Lower leg skin (tissue), 3 donors: ENCODE measurements at regions not wholly inside any gene's neighbourhood (a gene's known extent, or its start where the extent isn't known, plus 50 kb on each side); places are given as distances from the start of the nearest gene placed in this dataset.
"Not testable (repeated sequence)": the region's sequence is repeated elsewhere in the genome, so short reads cannot be mapped to it uniquely, and the experiment has no call there.

ENCODE experiments used
- POLR2A ChIP-seq, 2 donors: fragments of 450-650 bp; IDR thresholded peaks; one replicate each; pipeline ENCODE4 v1.6.1; 2016 to 2017; ENCODE audit warnings: antibody characterized with exemption in 2 of 2, mild to moderate bottlenecking in 1 of 2, moderate library complexity in 1 of 2
- TF ChIP-seq, protein P1 (sequence below), 3 donors: fragments of 450-650 bp; IDR thresholded peaks; one replicate each; pipeline ENCODE4 v1.5.1; 2016; ENCODE audit warnings: antibody characterized with exemption in 3 of 3, mild to moderate bottlenecking in 3 of 3, moderate library complexity in 2 of 3

DNA sequence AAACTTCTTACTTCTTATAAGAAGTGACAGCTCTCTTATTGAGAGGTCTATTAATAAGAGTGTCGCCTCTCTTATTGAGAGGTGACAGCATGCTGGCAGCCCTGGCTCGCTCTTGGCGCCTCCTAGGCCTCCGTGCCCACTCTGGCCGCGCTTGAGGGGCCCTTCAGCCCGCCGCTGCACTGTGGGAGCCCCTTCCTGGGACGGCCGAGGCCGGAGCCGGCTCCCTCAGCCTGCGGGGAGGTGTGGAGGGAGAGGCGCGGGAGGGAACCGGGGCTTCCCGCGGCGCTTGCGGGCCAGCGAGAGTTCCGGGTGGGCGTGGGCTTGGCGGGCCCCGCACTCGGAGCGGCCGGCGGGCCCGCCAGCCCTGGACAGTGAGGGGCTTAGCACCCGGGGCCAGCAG lies 554.2 kb upstream of the ACTRT1 start:
- TF ChIP-seq, protein P1, sequence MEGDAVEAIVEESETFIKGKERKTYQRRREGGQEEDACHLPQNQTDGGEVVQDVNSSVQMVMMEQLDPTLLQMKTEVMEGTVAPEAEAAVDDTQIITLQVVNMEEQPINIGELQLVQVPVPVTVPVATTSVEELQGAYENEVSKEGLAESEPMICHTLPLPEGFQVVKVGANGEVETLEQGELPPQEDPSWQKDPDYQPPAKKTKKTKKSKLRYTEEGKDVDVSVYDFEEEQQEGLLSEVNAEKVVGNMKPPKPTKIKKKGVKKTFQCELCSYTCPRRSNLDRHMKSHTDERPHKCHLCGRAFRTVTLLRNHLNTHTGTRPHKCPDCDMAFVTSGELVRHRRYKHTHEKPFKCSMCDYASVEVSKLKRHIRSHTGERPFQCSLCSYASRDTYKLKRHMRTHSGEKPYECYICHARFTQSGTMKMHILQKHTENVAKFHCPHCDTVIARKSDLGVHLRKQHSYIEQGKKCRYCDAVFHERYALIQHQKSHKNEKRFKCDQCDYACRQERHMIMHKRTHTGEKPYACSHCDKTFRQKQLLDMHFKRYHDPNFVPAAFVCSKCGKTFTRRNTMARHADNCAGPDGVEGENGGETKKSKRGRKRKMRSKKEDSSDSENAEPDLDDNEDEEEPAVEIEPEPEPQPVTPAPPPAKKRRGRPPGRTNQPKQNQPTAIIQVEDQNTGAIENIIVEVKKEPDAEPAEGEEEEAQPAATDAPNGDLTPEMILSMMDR (IDR thresholded peaks at IDR 0.05) = not testable (repeated sequence)
- not testable (repeated sequence) for TF ChIP-seq POLR2A (IDR thresholded peaks at IDR 0.05)
